Neural cell (in vitro differentiated cells): ENCODE measurements at regions not wholly inside any gene's neighbourhood (a gene's known extent, or its start where the extent isn't known, plus 50 kb on each side); places are given as distances from the start of the nearest gene placed in this dataset.

Experiments
- H2AFZ ChIP-seq: fragments of 200-600, 300-800 bp; sonication (generic), shearing (Covaris generic); 2 replicates; pipeline ENCODE4 v1.6.0; 2014; ENCODE audit warnings: low read depth, mild to moderate bottlenecking, antibody characterized with exemption, low read length, moderate library complexity
- H3F3A ChIP-seq: fragments of 200-600 bp; shearing (Covaris generic); 2 replicates; pipeline ENCODE4 v1.6.1; 2016; ENCODE audit warnings: mild to moderate bottlenecking, moderate library complexity, mixed read lengths, antibody characterized with exemption, low read length; ENCODE audit not compliant: insufficient read depth, poor library complexity, severe bottlenecking
- H3K27ac ChIP-seq: fragments of 200-600, 300-800 bp; sonication (generic), shearing (Covaris generic); 2 replicates; pipeline ENCODE4 v1.5.1; 2014; ENCODE audit warnings: mild to moderate bottlenecking, low read length, moderate library complexity
- H3K27me3 ChIP-seq: fragments of 300-800, 200-600 bp; sonication (generic), shearing (Covaris generic); 2 replicates; pipeline ENCODE4 v1.6.0; 2014; ENCODE audit warnings: mild to moderate bottlenecking, low read depth, low read length, moderate library complexity; ENCODE audit not compliant: insufficient read depth
- H3K36me3 ChIP-seq: fragments of 300-800, 200-600 bp; sonication (generic), shearing (Covaris generic); 2 replicates; pipeline ENCODE4 v1.5.1; 2014; ENCODE audit warnings: mild to moderate bottlenecking, antibody characterized with exemption, low read length, moderate library complexity; ENCODE audit not compliant: insufficient read depth
- H3K4me2 ChIP-seq: fragments of 300-800, 200-600 bp; sonication (generic), shearing (Covaris generic); 2 replicates; pipeline ENCODE4 v1.6.0; 2014; ENCODE audit warnings: mild to moderate bottlenecking, low read length
- H3K4me3 ChIP-seq: fragments of 300-800, 200-600 bp; sonication (generic), shearing (Covaris generic); 2 replicates; pipeline ENCODE4 v1.5.1; 2014; ENCODE audit warnings: mild to moderate bottlenecking, low read length, moderate library complexity
- H3K79me2 ChIP-seq: fragments of 200-600 bp; shearing (Covaris generic); replicated peaks from 2 replicates; pipeline ENCODE4 v1.6.0; 2014; ENCODE audit warnings: mild to moderate bottlenecking, low read length, moderate library complexity; ENCODE audit not compliant: insufficient read depth
- H3K9ac ChIP-seq: fragments of 300-800, 200-600 bp; sonication (generic), shearing (Covaris generic); 2 replicates; pipeline ENCODE4 v1.6.1; 2016; ENCODE audit warnings: mild to moderate bottlenecking, low read length, mixed read lengths
- H3K9me2 ChIP-seq: fragments of 200-600 bp; shearing (Covaris generic); 2 replicates; pipeline ENCODE4 v1.6.1; 2016; ENCODE audit warnings: mild to moderate bottlenecking, low read length, mixed read lengths; ENCODE audit not compliant: insufficient read depth
- H3K9me3 ChIP-seq: fragments of 200-600, 300-800 bp; sonication (generic), shearing (Covaris generic); 2 replicates; pipeline ENCODE4 v1.6.1; 2016; ENCODE audit warnings: mild to moderate bottlenecking, mixed run types, low read length, moderate library complexity, mixed read lengths
- H4K20me1 ChIP-seq: fragments of 200-600 bp; shearing (Covaris generic); 2 replicates; pipeline ENCODE4 v1.6.1; 2016; ENCODE audit warnings: mild to moderate bottlenecking, mixed run types; ENCODE audit not compliant: insufficient read depth
- CTCF ChIP-seq: fragments of 450-650 bp; IDR thresholded peaks from 2 replicates; pipeline ENCODE4 v1.5.1; 2014; ENCODE audit warnings: antibody characterized with exemption, mild to moderate bottlenecking, moderate library complexity; ENCODE audit not compliant: poor library complexity, severe bottlenecking
- EP300 ChIP-seq: fragments of 450-650 bp; conservative IDR thresholded peaks from 2 replicates; pipeline ENCODE4 v1.6.1; 2014; ENCODE audit warnings: antibody characterized with exemption, mild to moderate bottlenecking, moderate library complexity; ENCODE audit not compliant: poor library complexity, severe bottlenecking
- EZH2 ChIP-seq: fragments of 200-600, 300-800 bp; shearing (Covaris generic), sonication (generic); IDR thresholded peaks from 2 replicates; pipeline ENCODE4 v1.6.1; 2014; ENCODE audit warnings: antibody characterized with exemption, low read length, borderline replicate concordance, mild to moderate bottlenecking; ENCODE audit not compliant: insufficient read depth, poor library complexity, severe bottlenecking
- MXI1 ChIP-seq: fragments of 450-650 bp; conservative IDR thresholded peaks from 2 replicates; pipeline ENCODE4 v1.6.1; 2014; ENCODE audit warnings: antibody characterized with exemption, mild to moderate bottlenecking; ENCODE audit not compliant: poor library complexity, severe bottlenecking
- POLR2AphosphoS5 ChIP-seq: IDR thresholded peaks from 2 replicates; pipeline ENCODE4 v1.6.1; 2012
- RAD21 ChIP-seq: fragments of 450-650 bp; conservative IDR thresholded peaks from 2 replicates; pipeline ENCODE4 v1.6.1; 2014; ENCODE audit warnings: antibody characterized with exemption, mild to moderate bottlenecking, moderate library complexity
- REST ChIP-seq: IDR thresholded peaks from 2 replicates; pipeline ENCODE4 v1.6.1; 2012; ENCODE audit warnings: borderline replicate concordance
- SMC3 ChIP-seq: fragments of 450-650 bp; conservative IDR thresholded peaks from 2 replicates; pipeline ENCODE4 v1.6.1; 2014; ENCODE audit warnings: antibody characterized with exemption, mild to moderate bottlenecking, moderate library complexity; ENCODE audit not compliant: poor library complexity
- TAF1 ChIP-seq: IDR thresholded peaks from 2 replicates; pipeline ENCODE4 v1.6.1; 2012; ENCODE audit warnings: low read depth

- Histone ChIP-seq H3K9me3 (peaks cover 4% of the 10 kb centered on the region), H3K9ac (no peak overlapping the region), H3K27ac (no peak overlapping the region), H3K4me3 (no peak overlapping the region), H3K36me3 (no peaks in the 10 kb centered on the region), H2AFZ (no peak overlapping the region), H3K27me3 (no peaks in the 10 kb centered on the region), H3K79me2 (no peaks in the 10 kb centered on the region), H3K9me2 (no peaks in the 10 kb centered on the region), H3F3A (no peaks in the 10 kb centered on the region), H3K4me2 (no peak overlapping the region), H4K20me1 (no peaks in the 10 kb centered on the region)
- TF ChIP-seq REST (no peak), TAF1 (no peak), EP300 (no peak), POLR2AphosphoS5 (no peak), MXI1 (no peak), CTCF (no peak), SMC3 (no peak), EZH2 (no peak), RAD21 (no peak)
These were observed 348.8 kb downstream of the ALG10 start for GRCh38 chr12:34371050-34371449.

GRCh38 chr12:34372003-34372402 lies 349.7 kb downstream of the ALG10 start:
- Histone ChIP-seq H3K79me2 (no peaks in the 10 kb centered on the region), H3K27ac (no peak overlapping the region), H3K4me2 (no peak overlapping the region), H3K9ac (no peak overlapping the region), H3K4me3 (no peak overlapping the region), H2AFZ (no peak overlapping the region), H3K36me3 (no peaks in the 10 kb centered on the region), H3K9me3 (peaks cover 4% of the 10 kb centered on the region), H3K9me2 (no peaks in the 10 kb centered on the region), H4K20me1 (no peaks in the 10 kb centered on the region), H3F3A (no peaks in the 10 kb centered on the region), H3K27me3 (no peaks in the 10 kb centered on the region)
- no peak for TF ChIP-seq RAD21
- TF ChIP-seq POLR2AphosphoS5, result no peak
- no peak for TF ChIP-seq MXI1
- TF ChIP-seq EZH2, result no peak
- TF ChIP-seq EP300, result no peak
- no peak for TF ChIP-seq CTCF
- TF ChIP-seq SMC3, result no peak
- TF ChIP-seq TAF1, result no peak
- TF ChIP-seq REST, result no peak
